ENCODE measurements at regions not wholly inside any gene's neighbourhood (a gene's known extent, or its start where the extent isn't known, plus 50 kb on each side); places are given as distances from the start of the nearest gene placed in this dataset.

DNA sequence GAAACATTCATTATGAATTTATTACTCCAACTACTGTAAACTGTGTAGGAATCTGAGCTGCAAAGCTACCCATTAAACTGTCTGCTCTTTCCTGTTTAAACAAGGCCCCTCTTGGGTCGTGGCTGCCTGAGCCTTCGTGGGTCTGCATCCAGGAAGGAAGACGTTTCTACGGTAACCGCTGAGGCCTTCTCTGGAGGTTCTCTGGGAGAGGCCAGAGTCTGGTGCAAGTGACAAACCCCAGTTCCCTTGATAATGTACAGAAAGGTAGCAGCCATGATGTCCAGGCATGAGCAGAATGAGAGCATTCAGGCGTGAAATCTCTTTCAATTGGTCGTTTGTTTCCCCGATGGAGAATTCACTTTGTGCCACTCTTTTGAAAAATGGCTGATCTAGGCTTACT lies 350.2 kb downstream of the PLPP3 start:
- DNase-seq (ENCODE audit: low spot score), result no peak
- no peaks in the 10 kb centered on the region for H3K27me3 ChIP-seq

DNA sequence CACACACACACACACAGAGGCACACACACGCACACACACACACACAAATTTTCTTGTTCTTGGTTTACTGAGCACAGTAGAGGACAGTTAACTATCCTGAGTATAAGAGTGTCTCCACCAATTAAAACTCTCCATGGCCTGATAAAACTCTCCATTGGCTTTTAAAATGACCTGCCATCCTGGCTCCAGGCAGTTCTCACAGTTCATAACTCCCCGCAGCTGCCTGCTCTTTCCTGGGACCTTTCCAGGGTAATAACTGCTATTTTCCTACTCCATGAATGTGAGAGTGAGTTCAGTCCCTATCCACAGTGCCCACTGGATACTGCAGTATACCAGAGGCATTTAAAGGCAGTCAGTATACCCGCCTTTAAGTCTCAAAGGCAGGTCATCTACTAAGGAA lies 351.5 kb downstream of the PLPP3 start:
- H3K9me3 ChIP-seq, result no peaks in the 10 kb centered on the region
- no peak overlapping the region for H3K4me3 ChIP-seq
- TF ChIP-seq, protein P1, sequence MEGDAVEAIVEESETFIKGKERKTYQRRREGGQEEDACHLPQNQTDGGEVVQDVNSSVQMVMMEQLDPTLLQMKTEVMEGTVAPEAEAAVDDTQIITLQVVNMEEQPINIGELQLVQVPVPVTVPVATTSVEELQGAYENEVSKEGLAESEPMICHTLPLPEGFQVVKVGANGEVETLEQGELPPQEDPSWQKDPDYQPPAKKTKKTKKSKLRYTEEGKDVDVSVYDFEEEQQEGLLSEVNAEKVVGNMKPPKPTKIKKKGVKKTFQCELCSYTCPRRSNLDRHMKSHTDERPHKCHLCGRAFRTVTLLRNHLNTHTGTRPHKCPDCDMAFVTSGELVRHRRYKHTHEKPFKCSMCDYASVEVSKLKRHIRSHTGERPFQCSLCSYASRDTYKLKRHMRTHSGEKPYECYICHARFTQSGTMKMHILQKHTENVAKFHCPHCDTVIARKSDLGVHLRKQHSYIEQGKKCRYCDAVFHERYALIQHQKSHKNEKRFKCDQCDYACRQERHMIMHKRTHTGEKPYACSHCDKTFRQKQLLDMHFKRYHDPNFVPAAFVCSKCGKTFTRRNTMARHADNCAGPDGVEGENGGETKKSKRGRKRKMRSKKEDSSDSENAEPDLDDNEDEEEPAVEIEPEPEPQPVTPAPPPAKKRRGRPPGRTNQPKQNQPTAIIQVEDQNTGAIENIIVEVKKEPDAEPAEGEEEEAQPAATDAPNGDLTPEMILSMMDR (IDR thresholded peaks at IDR 0.05), result no peak
- H3K36me3 ChIP-seq, result no peaks in the 10 kb centered on the region
- no peak for DNase-seq (ENCODE audit: low spot score)
- no peaks in the 10 kb centered on the region for H3K27me3 ChIP-seq
- H3K27ac ChIP-seq, result no peak overlapping the region
- no peaks in the 10 kb centered on the region for H3K4me1 ChIP-seq

More for the DNA sequence above, 350.2 kb downstream of the PLPP3 start:
- Histone ChIP-seq H3K4me1 (no peaks in the 10 kb centered on the region), H3K27ac (no peak overlapping the region), H3K4me3 (no peak overlapping the region), H3K9me3 (no peaks in the 10 kb centered on the region), H3K36me3 (no peaks in the 10 kb centered on the region)
- TF ChIP-seq, protein P1 (IDR thresholded peaks at IDR 0.05), result no peak

DNA sequence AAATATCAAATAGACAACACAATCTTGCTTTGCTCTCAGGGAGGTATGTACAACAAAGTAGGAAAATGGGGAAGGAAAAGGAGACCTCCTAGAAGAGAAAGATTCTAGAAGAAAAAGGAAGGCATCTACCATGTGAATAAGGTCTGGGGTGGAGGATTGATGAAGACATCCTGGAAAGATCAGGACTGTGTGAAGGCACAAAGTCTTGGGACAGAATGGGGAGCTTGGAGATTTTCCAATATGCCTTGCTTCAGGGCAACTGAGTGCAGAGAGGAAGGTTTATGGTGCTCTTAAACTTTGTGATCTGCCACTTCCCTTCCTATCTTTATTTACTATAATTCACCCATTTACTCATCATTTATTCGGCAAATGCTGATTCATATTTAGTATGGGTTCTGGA lies 352.0 kb downstream of the PLPP3 start:
- TF ChIP-seq, protein P1 (IDR thresholded peaks at IDR 0.05), result no peak
- Histone ChIP-seq H3K9me3 (no peaks in the 10 kb centered on the region), H3K4me1 (no peaks in the 10 kb centered on the region), H3K27me3 (no peaks in the 10 kb centered on the region), H3K36me3 (no peaks in the 10 kb centered on the region), H3K4me3 (no peak overlapping the region), H3K27ac (no peak overlapping the region)
- no peak for DNase-seq (ENCODE audit: low spot score)

DNA sequence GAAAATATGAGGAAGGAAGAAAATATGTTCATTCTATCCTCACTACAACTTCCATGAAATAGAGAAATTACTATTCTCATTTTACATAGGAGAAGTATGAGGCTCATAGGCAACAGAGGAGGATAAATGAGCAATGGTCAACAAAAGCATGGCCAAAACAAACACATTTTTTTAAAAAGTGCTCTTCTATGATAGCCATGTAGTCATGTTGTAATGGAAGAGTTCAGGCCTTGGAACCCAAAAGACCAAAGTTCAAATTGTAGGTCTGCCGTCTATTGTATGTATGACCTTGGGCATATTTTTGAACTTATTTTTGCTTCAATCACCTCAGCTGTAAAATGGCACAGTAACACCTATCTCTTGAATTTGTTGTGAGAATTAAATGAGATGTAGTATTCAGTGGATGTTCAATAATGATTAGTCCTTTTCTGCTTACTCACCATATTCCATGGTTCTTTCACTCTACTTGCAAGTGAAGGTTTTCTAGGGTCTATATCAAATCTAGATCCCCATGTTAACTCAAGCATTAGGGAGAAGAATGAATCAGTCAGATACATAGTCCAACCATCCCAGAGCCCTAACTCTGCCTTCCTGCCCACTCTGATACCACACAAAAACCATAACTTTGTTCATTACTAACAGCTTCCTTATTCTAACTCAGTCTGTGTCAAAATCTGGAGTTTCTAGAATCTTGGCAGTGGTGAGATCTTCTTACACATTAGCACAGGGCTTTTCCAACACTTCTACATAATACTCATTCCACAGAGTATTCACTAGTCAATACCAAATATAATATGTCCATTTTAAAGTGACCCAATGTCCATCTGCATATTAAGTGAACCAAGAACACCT lies 353.2 kb downstream of the PLPP3 start:
- Histone ChIP-seq H3K36me3 (no peaks in the 10 kb centered on the region), H3K4me1 (no peaks in the 10 kb centered on the region), H3K27ac (no peak overlapping the region), H3K27me3 (no peaks in the 10 kb centered on the region), H3K9me3 (no peaks in the 10 kb centered on the region), H3K4me3 (no peak overlapping the region)
- DNase-seq (ENCODE audit: low spot score), result no peak
- TF ChIP-seq, protein P1 (IDR thresholded peaks at IDR 0.05), result no peak

DNA sequence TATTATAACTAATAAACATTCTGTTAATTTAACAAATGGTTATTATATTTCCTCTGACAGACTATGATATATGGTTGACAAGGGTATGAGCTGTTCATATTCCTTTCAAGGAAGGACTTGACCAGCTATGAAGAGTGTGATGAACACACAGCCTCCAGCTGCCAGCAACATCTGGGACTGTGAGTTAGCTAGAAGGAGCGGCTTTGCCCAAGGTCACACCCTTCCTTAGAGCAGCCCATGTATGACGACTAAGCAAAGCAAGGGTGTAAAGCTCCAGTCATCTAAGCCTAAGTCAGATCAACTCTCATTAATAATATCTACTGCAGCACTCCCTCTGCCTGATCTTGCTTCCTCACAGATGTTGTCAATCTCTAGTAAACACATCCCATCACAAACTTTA lies 355.4 kb downstream of the PLPP3 start:
- no peaks in the 10 kb centered on the region for H3K9me3 ChIP-seq
- H3K4me1 ChIP-seq, result no peaks in the 10 kb centered on the region
- H3K27ac ChIP-seq, result no peak overlapping the region
- H3K4me3 ChIP-seq, result no peak overlapping the region
- H3K36me3 ChIP-seq, result no peaks in the 10 kb centered on the region
- DNase-seq (ENCODE audit: low spot score), result no peak
- no peaks in the 10 kb centered on the region for H3K27me3 ChIP-seq
- TF ChIP-seq, protein P1 (IDR thresholded peaks at IDR 0.05), result no peak
